K562 (cell line): ENCODE measurements at regions not wholly inside any gene's neighbourhood (a gene's known extent, or its start where the extent isn't known, plus 50 kb on each side); places are given as distances from the start of the nearest gene placed in this dataset.

Experiments used
- ATAC-seq: fragments of 200-7000 bp; cut with Tn5 transposase; 3 replicates; pipeline ENCODE4 v1.9.1; 2020; ENCODE audit warnings: moderate library complexity
- BruUV-seq: library from RNA; stranded (reverse); fragments of 400-500 nt; replicated peaks from 2 replicates; lab custom pipeline; 2021; lab: Mats Ljungman, UMichigan
- CTCF ChIA-PET: fragments of 300-600 bp; formaldehyde crosslinking; extraction: SDS; loops from one replicate; lab custom pipeline; 2021; ENCODE audit warnings: low intra/inter-chr PET ratio; lab: Yijun Ruan, JAX
- POLR2A ChIA-PET: fragments of 300-600, 350-650 bp; sonication (Branson Sonifier 250); formaldehyde crosslinking; extraction: SDS; loops from one replicate; lab custom pipeline; 2021; ENCODE audit warnings: antibody characterized with exemption, inconsistent platforms; lab: Yijun Ruan, JAX
- DNase-seq, 4 experiments: peaks; one replicate each; pipeline versions ENCODE4 v3.0.0 to v3.0.0-alpha.2; 2011 to 2018; ENCODE audit warnings: low spot score in 3 of 4, mixed read lengths in 3 of 4; ENCODE audit errors: extremely low read depth in 1 of 4
- FAIRE-seq: peaks from 2 replicates; lab custom pipeline; 2011; peaks lifted over from hg19 to GRCh38; lab: Jason Lieb, UNC
- H2AFZ ChIP-seq: 2 replicates; pipeline ENCODE4 v1.6.0; 2011; ENCODE audit warnings: low read depth, low read length, control low read depth, inconsistent platforms
- H3K27ac ChIP-seq: fragments of 200-600 bp; 3 replicates; pipeline ENCODE4 v1.8.0; 2011; ENCODE audit warnings: low read depth, mild to moderate bottlenecking, control low read depth, inconsistent platforms, low read length, moderate library complexity, mixed read lengths; ENCODE audit errors: extremely low read depth
- H3K27me3 ChIP-seq, 2 experiments: fragments of 300-600 bp in 1 of 2; 2 replicates in 1 of 2; 3 replicates in 1 of 2; pipeline versions ENCODE4 v1.6.0 to v1.8.0; 2011; ENCODE audit warnings: inconsistent platforms in 2 of 2, low read length in 2 of 2, mild to moderate bottlenecking in 1 of 2, mixed read lengths in 1 of 2, moderate library complexity in 1 of 2; ENCODE audit not compliant: control insufficient read depth in 2 of 2, insufficient read depth in 2 of 2
- H3K36me3 ChIP-seq: fragments of 300-600 bp; 3 replicates; pipeline ENCODE4 v1.8.0; 2011; ENCODE audit warnings: mild to moderate bottlenecking, low read length, inconsistent platforms; ENCODE audit not compliant: control insufficient read depth, insufficient read depth
- H3K4me1 ChIP-seq, 2 experiments: fragments of 200-600 bp in 1 of 2; replicated peaks in 1 of 2; 2 replicates in 1 of 2; 3 replicates in 1 of 2; pipeline versions ENCODE4 v1.5.1 to v1.8.0; 2011; ENCODE audit warnings: inconsistent platforms in 2 of 2, low read length in 2 of 2, mild to moderate bottlenecking in 1 of 2, mixed read lengths in 1 of 2, moderate library complexity in 1 of 2; ENCODE audit not compliant: control insufficient read depth in 2 of 2, insufficient read depth in 2 of 2
- H3K4me2 ChIP-seq: 2 replicates; pipeline ENCODE4 v1.6.1; 2011; ENCODE audit warnings: low read length, control low read depth, inconsistent platforms, mixed read lengths; ENCODE audit not compliant: insufficient read depth
- H3K4me3 ChIP-seq: fragments of 200-600 bp; sonication (generic), shearing (Covaris generic); 2 replicates; pipeline ENCODE4 v1.5.1; 2016; ENCODE audit warnings: control low read depth, inconsistent platforms
- H3K79me2 ChIP-seq: fragments of 200-600 bp; 3 replicates; pipeline ENCODE4 v1.8.0; 2011; ENCODE audit warnings: low read length, inconsistent platforms; ENCODE audit not compliant: control insufficient read depth, insufficient read depth
- H3K9ac ChIP-seq, 2 experiments: 2 replicates each; pipeline versions ENCODE4 v1.6.0 to v1.6.1; 2011; ENCODE audit warnings: low read depth in 2 of 2, low read length in 2 of 2, control low read depth in 1 of 2, inconsistent platforms in 1 of 2, mild to moderate bottlenecking in 1 of 2, mixed read lengths in 1 of 2; ENCODE audit not compliant: insufficient read depth in 1 of 2
- H3K9me1 ChIP-seq: one replicate; pipeline ENCODE4 v1.6.0; 2011; ENCODE audit warnings: inconsistent platforms, mild to moderate bottlenecking, low read length, moderate library complexity; ENCODE audit not compliant: control insufficient read depth, insufficient read depth
- H3K9me3 ChIP-seq: replicated peaks from 2 replicates; pipeline ENCODE4 v1.5.1; 2011; ENCODE audit warnings: low read depth, low read length, inconsistent platforms; ENCODE audit not compliant: control insufficient read depth, insufficient read depth
- H4K20me1 ChIP-seq: replicated peaks from 2 replicates; pipeline ENCODE4 v1.6.1; 2011; ENCODE audit warnings: low read length, inconsistent platforms, mixed read lengths; ENCODE audit not compliant: control insufficient read depth, insufficient read depth
- ARNT ChIP-seq, 2 experiments: fragments of 450-650 bp; IDR thresholded peaks; 2 replicates each; pipeline ENCODE4 v1.6.1; 2016; ENCODE audit warnings: mild to moderate bottlenecking in 1 of 2
- HNRNPL ChIP-seq: fragments of 200-400 bp; formaldehyde crosslinking; IDR thresholded peaks from 2 replicates; pipeline ENCODE4 v1.6.1; 2017; ENCODE audit warnings: low read depth, mild to moderate bottlenecking, low read length
- L3MBTL2 ChIP-seq: fragments of 450-650 bp; IDR thresholded peaks from 2 replicates; pipeline ENCODE4 v1.6.1; 2016; ENCODE audit warnings: mild to moderate bottlenecking, moderate library complexity
- LARP7 ChIP-seq: fragments of 450-650 bp; IDR thresholded peaks from 2 replicates; pipeline ENCODE4 v1.6.1; 2016
- MGA ChIP-seq: fragments of 450-650 bp; IDR thresholded peaks from 2 replicates; pipeline ENCODE4 v1.6.1; 2016; ENCODE audit warnings: mild to moderate bottlenecking, moderate library complexity
- NFIC ChIP-seq: fragments of 450-650 bp; IDR thresholded peaks from 2 replicates; pipeline ENCODE4 v1.6.1; 2017; ENCODE audit warnings: mild to moderate bottlenecking, inconsistent platforms
- POLR2AphosphoS5 ChIP-seq: IDR thresholded peaks from 2 replicates; pipeline ENCODE4 v1.6.1; 2011; ENCODE audit warnings: mild to moderate bottlenecking, low read depth, low read length, moderate library complexity; ENCODE audit not compliant: control insufficient read depth, insufficient read depth
- RAD21 ChIP-seq, 2 experiments: fragments of 250-450 bp in 1 of 2; fragments of 450-650 bp in 1 of 2; sonication (Bioruptor Pico) in 1 of 2; formaldehyde crosslinking in 1 of 2; IDR thresholded peaks in 1 of 2; conservative IDR thresholded peaks in 1 of 2; 2 replicates each; pipeline versions ENCODE4 v1.4.0 to v1.8.0; 2020 to 2022; ENCODE audit warnings: mild to moderate bottlenecking in 2 of 2, moderate library complexity in 1 of 2
- TEAD4 ChIP-seq, 2 experiments: sonication (generic) in 1 of 2; formaldehyde crosslinking in 1 of 2; IDR thresholded peaks; 2 replicates each; pipeline versions ENCODE4 v1.6.1 to v1.8.0; 2012 to 2022; ENCODE audit warnings: borderline replicate concordance in 1 of 2, inconsistent platforms in 1 of 2, low read length in 1 of 2, mild to moderate bottlenecking in 1 of 2, missing genetic modification reagents in 1 of 2
- ZNF24 ChIP-seq: fragments of 450-650 bp; IDR thresholded peaks from 2 replicates; pipeline ENCODE4 v1.6.1; 2016
- WGBS: fragments of 100-300 bp; shearing (Covaris generic); methylation state at CpG from one replicate; pipeline ENCODE4 v1.1.6; 2016; ENCODE audit warnings: low coverage, mixed read lengths; ENCODE audit not compliant: insufficient coverage; ENCODE audit errors: missing lambda C conversion rate; 5-methylcytosine and 5-hydroxymethylcytosine counted together
- in situ Hi-C: fragments of 300-500 bp; cut with MboI; formaldehyde crosslinking; loops from 4 replicates; pipeline ENCODE4 v1.15.0; 2018; ENCODE audit warnings: inconsistent platforms, mixed read lengths
- intact Hi-C: fragments of 100-400 bp; cut with micrococcal nuclease; formaldehyde crosslinking; loops from 2 replicates; pipeline ENCODE4 v1.14.2; 2022

GRCh38 chr14:100673807-100674154 lies 52.9 kb upstream of the DLK1 start:
- H3K79me2 ChIP-seq, result no peaks in the 10 kb centered on the region
- no peaks in the 10 kb centered on the region for H3K9me1 ChIP-seq
- H3K36me3 ChIP-seq, result no peaks in the 10 kb centered on the region
- H3K4me2 ChIP-seq, result no peak overlapping the region
- BruUV-seq, result no TSS peak
- H3K27ac ChIP-seq, result no peak overlapping the region
- ChIA-PET CTCF (no interaction called here), POLR2A (interaction anchor here (0.6 kb wide), 1 partner anchor 344 kb away, joined by 3 read pairs; no protein-coding TSS in a partner anchor)
- ATAC-seq (no peak), FAIRE-seq (no peak), DNase-seq (no peak)
- H3K4me1 ChIP-seq, result peaks cover 67 to 71% of the 10 kb centered on the region in 2 experiments
- intact Hi-C loops, result no loop called here
- in situ Hi-C loops, result no loop called here
- H2AFZ ChIP-seq, result no peak overlapping the region
- 71% methylated on average over 3 of the region's 3 CpGs for WGBS
- 0 out of 4 replicates have a peak overlapping the region, but pooled peaks of 1 of the 2 experiments have one; percentile 1 for H3K9ac ChIP-seq
- H3K9me3 ChIP-seq, result no peaks in the 10 kb centered on the region
- no peaks in the 10 kb centered on the region for H3K27me3 ChIP-seq
- H4K20me1 ChIP-seq, result no peaks in the 10 kb centered on the region
- H3K4me3 ChIP-seq, result no peak overlapping the region
- TF ChIP-seq POLR2AphosphoS5 (no peak), RAD21 (CRISPR knock-in tag; conservative IDR thresholded peaks at IDR 0.05 in 1 of 2, IDR thresholded peaks at IDR 0.05 in 1 of 2) (no peak), L3MBTL2 (peak; percentile 26; the same call in 1 of the 2 replicates), MGA (peak; percentile 30; the same call in 1 of the 2 replicates), ZNF24 (0 out of 2 replicates have a peak, but pooled peaks have one; percentile 44), ARNT (IDR thresholded peaks at IDR 0.05) (no peak), HNRNPL (no peak), TEAD4 (IDR thresholded peaks at IDR 0.05; ENCODE audit: low read length) (no peak), TEAD4 (CRISPR knock-in tag; IDR thresholded peaks at IDR 0.05; ENCODE audit: borderline replicate concordance) (no peak), LARP7 (no peak), NFIC (peak; percentile 34; the same call in 1 of the 2 replicates)
